ENCODE measurements at regions not wholly inside any gene's neighbourhood (a gene's known extent, or its start where the extent isn't known, plus 50 kb on each side); places are given as distances from the start of the nearest gene placed in this dataset.
"Not testable (repeated sequence)": the region's sequence is repeated elsewhere in the genome, so short reads cannot be mapped to it uniquely, and the experiment has no call there.

GRCh38 chr4:72636866-72637265, 67.8 kb upstream of the ADAMTS3 start:
- H3K36me3 ChIP-seq (ENCODE audit: control insufficient read depth in 1 of 2, insufficient read depth in 2 of 2, low read length in 2 of 2); POLR2A ChIA-PET; H2AFZ ChIP-seq (ENCODE audit: low read depth, low read length, poor library complexity, severe bottlenecking); H3K4me1 ChIP-seq (ENCODE audit: control insufficient read depth in 1 of 2, insufficient read depth in 2 of 2, low read length in 2 of 2); CTCF ChIA-PET; H3K4me3 ChIP-seq (replicated peaks in 1 of 2; ENCODE audit: low read depth in 1 of 2, low read length in 2 of 2); ATAC-seq; H3K4me2 ChIP-seq (ENCODE audit: low read length); DNase-seq (ENCODE audit: low read depth, low spot score); H3K9me2 ChIP-seq (ENCODE audit: insufficient read depth); H3K9me3 ChIP-seq (ENCODE audit: control insufficient read depth in 1 of 2, insufficient read depth in 1 of 2, low read depth in 1 of 2, low read length in 2 of 2); H3K9ac ChIP-seq (ENCODE audit: low read length); RAD21 ChIA-PET (ENCODE audit: low non-redundant PET in 1 of 2, low total read pairs in 2 of 2, uncharacterized antibody in 2 of 2, unreplicated experiment in 2 of 2); H3K27me3 ChIP-seq (ENCODE audit: insufficient read depth, low read length); BruUV-seq (replicated peaks); H3K79me2 ChIP-seq (ENCODE audit: insufficient read depth, low read length); intact Hi-C loops (cut with micrococcal nuclease); H3K27ac ChIP-seq (ENCODE audit: low read depth, low read length); H4K20me1 ChIP-seq (ENCODE audit: insufficient read depth): not testable (repeated sequence)

DNA sequence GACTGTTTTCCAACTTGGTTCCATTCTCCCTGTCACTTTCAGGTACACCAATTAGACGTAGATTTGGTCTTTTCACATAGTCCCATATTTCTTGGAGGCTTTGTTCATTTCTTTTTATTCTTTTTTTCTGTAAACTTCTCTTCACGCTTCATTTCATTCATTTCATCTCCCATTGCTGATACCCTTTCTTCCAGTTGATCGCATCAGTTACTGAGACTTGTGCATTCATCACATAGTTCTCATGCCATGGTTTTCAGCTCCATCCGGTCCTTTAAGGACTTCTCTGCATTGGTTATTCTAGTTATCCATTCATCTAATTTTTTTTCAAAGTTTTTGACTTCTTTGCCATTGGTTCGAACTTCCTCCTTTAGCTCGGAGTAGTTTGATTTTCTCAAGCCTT, 66.9 kb upstream of the ADAMTS3 start:
- H2AFZ ChIP-seq (ENCODE audit: low read depth, low read length, poor library complexity, severe bottlenecking); H4K20me1 ChIP-seq (ENCODE audit: insufficient read depth); BruUV-seq (replicated peaks); H3K79me2 ChIP-seq (ENCODE audit: insufficient read depth, low read length); H3K9me2 ChIP-seq (ENCODE audit: insufficient read depth); POLR2A ChIA-PET; H3K9me3 ChIP-seq (ENCODE audit: control insufficient read depth in 1 of 2, insufficient read depth in 1 of 2, low read depth in 1 of 2, low read length in 2 of 2); intact Hi-C loops (cut with micrococcal nuclease); H3K27me3 ChIP-seq (ENCODE audit: insufficient read depth, low read length); H3K9ac ChIP-seq (ENCODE audit: low read length); DNase-seq (ENCODE audit: low read depth, low spot score); H3K4me1 ChIP-seq (ENCODE audit: control insufficient read depth in 1 of 2, insufficient read depth in 2 of 2, low read length in 2 of 2); ATAC-seq; H3K27ac ChIP-seq (ENCODE audit: low read depth, low read length); H3K36me3 ChIP-seq (ENCODE audit: control insufficient read depth in 1 of 2, insufficient read depth in 2 of 2, low read length in 2 of 2); RAD21 ChIA-PET (ENCODE audit: low non-redundant PET in 1 of 2, low total read pairs in 2 of 2, uncharacterized antibody in 2 of 2, unreplicated experiment in 2 of 2); CTCF ChIA-PET; H3K4me2 ChIP-seq (ENCODE audit: low read length); H3K4me3 ChIP-seq (replicated peaks in 1 of 2; ENCODE audit: low read depth in 1 of 2, low read length in 2 of 2): not testable (repeated sequence)

DNA sequence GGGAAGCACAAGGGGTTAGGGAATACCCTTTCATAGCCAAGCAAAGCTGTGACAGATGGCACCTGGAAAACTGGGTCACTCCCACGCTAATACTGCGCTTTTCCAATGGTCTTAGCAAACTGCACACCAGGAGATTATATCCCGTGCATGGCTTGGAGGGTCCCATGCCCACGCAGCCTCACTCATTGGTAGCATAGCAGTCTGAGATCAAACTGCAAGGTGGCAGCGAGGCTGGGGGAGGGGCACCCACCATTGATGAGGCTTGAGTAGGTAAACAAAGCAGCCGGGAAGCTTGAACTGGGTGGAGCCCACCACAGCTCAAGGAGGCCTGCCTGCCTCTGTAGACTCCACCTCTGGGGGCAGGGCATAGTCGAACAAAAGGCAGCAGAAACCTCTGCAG, 63.2 kb upstream of the ADAMTS3 start:
- CTCF ChIA-PET; DNase-seq (ENCODE audit: low read depth, low spot score); ATAC-seq; H3K79me2 ChIP-seq (ENCODE audit: insufficient read depth, low read length); POLR2A ChIA-PET; H3K27me3 ChIP-seq (ENCODE audit: insufficient read depth, low read length); H3K27ac ChIP-seq (ENCODE audit: low read depth, low read length); H3K36me3 ChIP-seq (ENCODE audit: control insufficient read depth in 1 of 2, insufficient read depth in 2 of 2, low read length in 2 of 2); H3K9ac ChIP-seq (ENCODE audit: low read length); H3K4me1 ChIP-seq (ENCODE audit: control insufficient read depth in 1 of 2, insufficient read depth in 2 of 2, low read length in 2 of 2); BruUV-seq (replicated peaks); H3K4me3 ChIP-seq (replicated peaks in 1 of 2; ENCODE audit: low read depth in 1 of 2, low read length in 2 of 2); H3K4me2 ChIP-seq (ENCODE audit: low read length); intact Hi-C loops (cut with micrococcal nuclease); H2AFZ ChIP-seq (ENCODE audit: low read depth, low read length, poor library complexity, severe bottlenecking); H4K20me1 ChIP-seq (ENCODE audit: insufficient read depth); H3K9me2 ChIP-seq (ENCODE audit: insufficient read depth); RAD21 ChIA-PET (ENCODE audit: low non-redundant PET in 1 of 2, low total read pairs in 2 of 2, uncharacterized antibody in 2 of 2, unreplicated experiment in 2 of 2); H3K9me3 ChIP-seq (ENCODE audit: control insufficient read depth in 1 of 2, insufficient read depth in 1 of 2, low read depth in 1 of 2, low read length in 2 of 2): not testable (repeated sequence)

Data from HCT116 (cell line).